RWPE2 (cell line): ENCODE measurements at regions not wholly inside any gene's neighbourhood (a gene's known extent, or its start where the extent isn't known, plus 50 kb on each side); places are given as distances from the start of the nearest gene placed in this dataset.
A peak's percentile ranks its signal among the peaks of the same experiment; 100 is the strongest.

Source experiments
- ATAC-seq: fragments of 200-7000 bp; cut with Tn5 transposase; 3 replicates; pipeline ENCODE4 v1.9.1; 2021; ENCODE audit warnings: low read depth
- DNase-seq: peaks from one replicate; pipeline ENCODE4 v3.0.0-alpha.2; 2020; ENCODE audit warnings: low spot score
- H3K27ac ChIP-seq: fragments of 450-650 bp; 2 replicates; pipeline ENCODE4 v1.5.1; 2017; ENCODE audit warnings: mild to moderate bottlenecking; ENCODE audit not compliant: poor library complexity, severe bottlenecking
- H3K27me3 ChIP-seq: fragments of 250-450 bp; sonication (Bioruptor Pico); 2 replicates; pipeline ENCODE4 v1.5.1; 2021; ENCODE audit warnings: mild to moderate bottlenecking, moderate library complexity; ENCODE audit not compliant: insufficient read depth, poor library complexity, severe bottlenecking
- H3K36me3 ChIP-seq: fragments of 250-450 bp; sonication (Bioruptor Pico); 2 replicates; pipeline ENCODE4 v1.5.1; 2020; ENCODE audit warnings: low read depth, mild to moderate bottlenecking, moderate library complexity
- H3K4me1 ChIP-seq: fragments of 250-450 bp; sonication (Bioruptor Pico); 2 replicates; pipeline ENCODE4 v1.5.1; 2021; ENCODE audit warnings: mild to moderate bottlenecking, moderate library complexity; ENCODE audit not compliant: insufficient read depth, poor library complexity, severe bottlenecking
- H3K4me3 ChIP-seq: fragments of 250-450 bp; sonication (Bioruptor Pico); 2 replicates; pipeline ENCODE4 v1.5.1; 2021; ENCODE audit warnings: mild to moderate bottlenecking, moderate library complexity; ENCODE audit not compliant: severe bottlenecking
- H3K9me3 ChIP-seq: fragments of 250-450 bp; sonication (Bioruptor Pico); 2 replicates; pipeline ENCODE4 v1.5.1; 2021; ENCODE audit warnings: mild to moderate bottlenecking, moderate library complexity; ENCODE audit not compliant: severe bottlenecking
- TF ChIP-seq, protein P1 (sequence below): fragments of 450-650 bp; IDR thresholded peaks from one replicate; pipeline ENCODE4 v1.5.1; 2017; ENCODE audit warnings: mild to moderate bottlenecking, moderate library complexity; ENCODE audit not compliant: poor library complexity, severe bottlenecking

DNA sequence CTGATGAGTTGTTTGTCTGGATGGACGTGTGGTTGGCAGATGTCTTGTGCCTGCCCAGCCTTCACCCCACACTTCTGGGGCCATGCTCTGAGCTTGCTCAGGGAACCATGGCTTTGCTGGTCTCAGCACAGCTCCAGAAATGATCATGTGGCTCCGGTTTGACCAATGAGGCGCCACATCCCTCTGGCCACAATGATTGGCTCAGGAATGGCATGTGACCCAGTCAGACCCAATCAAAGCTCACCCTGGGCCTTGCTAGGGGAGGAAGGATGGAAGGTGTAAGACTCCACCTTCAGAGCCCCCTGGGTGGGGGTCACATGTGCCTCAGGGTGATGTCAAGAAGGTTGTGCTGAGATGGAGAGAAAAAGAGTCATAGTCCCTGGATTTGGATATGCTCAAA lies 281.6 kb upstream of the SULF2 start:
- no peak for DNase-seq
- TF ChIP-seq, protein P1, sequence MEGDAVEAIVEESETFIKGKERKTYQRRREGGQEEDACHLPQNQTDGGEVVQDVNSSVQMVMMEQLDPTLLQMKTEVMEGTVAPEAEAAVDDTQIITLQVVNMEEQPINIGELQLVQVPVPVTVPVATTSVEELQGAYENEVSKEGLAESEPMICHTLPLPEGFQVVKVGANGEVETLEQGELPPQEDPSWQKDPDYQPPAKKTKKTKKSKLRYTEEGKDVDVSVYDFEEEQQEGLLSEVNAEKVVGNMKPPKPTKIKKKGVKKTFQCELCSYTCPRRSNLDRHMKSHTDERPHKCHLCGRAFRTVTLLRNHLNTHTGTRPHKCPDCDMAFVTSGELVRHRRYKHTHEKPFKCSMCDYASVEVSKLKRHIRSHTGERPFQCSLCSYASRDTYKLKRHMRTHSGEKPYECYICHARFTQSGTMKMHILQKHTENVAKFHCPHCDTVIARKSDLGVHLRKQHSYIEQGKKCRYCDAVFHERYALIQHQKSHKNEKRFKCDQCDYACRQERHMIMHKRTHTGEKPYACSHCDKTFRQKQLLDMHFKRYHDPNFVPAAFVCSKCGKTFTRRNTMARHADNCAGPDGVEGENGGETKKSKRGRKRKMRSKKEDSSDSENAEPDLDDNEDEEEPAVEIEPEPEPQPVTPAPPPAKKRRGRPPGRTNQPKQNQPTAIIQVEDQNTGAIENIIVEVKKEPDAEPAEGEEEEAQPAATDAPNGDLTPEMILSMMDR: no peak
- no peaks in the 10 kb centered on the region for H3K27me3 ChIP-seq
- peaks cover 21% of the 10 kb centered on the region for H3K4me1 ChIP-seq
- H3K36me3 ChIP-seq: no peaks in the 10 kb centered on the region
- no peak overlapping the region for H3K27ac ChIP-seq
- H3K9me3 ChIP-seq: no peaks in the 10 kb centered on the region
- no peak for ATAC-seq
- H3K4me3 ChIP-seq: no peak overlapping the region

GRCh38 chr20:48066246-48066645 lies 281.0 kb upstream of the SULF2 start:
- Histone ChIP-seq H3K4me3 (no peak overlapping the region), H3K4me1 (peaks cover 21% of the 10 kb centered on the region), H3K27me3 (no peaks in the 10 kb centered on the region), H3K36me3 (no peaks in the 10 kb centered on the region), H3K9me3 (no peaks in the 10 kb centered on the region), H3K27ac (peak overlapping the region; percentile 1)
- DNase-seq (no peak), ATAC-seq (no peak)
- TF ChIP-seq, protein P1: no peak

DNA sequence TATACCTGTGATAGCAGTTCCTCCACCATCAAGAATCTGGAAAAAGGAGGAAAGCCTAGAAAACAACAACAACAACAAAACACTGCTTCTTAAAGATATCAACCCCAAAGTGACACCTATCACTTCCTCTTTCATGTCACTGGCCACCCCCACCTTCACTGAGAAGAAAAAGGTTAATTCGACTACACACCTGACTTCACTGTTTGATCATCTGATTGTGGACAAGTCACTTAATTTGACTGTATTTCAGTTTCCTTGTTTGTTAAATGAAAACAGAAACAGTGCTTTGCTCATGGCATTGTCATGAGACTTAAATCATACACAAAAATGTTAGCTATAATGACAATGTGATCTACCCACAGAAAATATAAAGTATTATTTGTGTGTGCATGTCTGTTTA lies 280.6 kb upstream of the SULF2 start:
- Histone ChIP-seq H3K4me1 (peaks cover 21% of the 10 kb centered on the region), H3K4me3 (no peak overlapping the region), H3K36me3 (no peaks in the 10 kb centered on the region), H3K27me3 (no peaks in the 10 kb centered on the region), H3K9me3 (no peaks in the 10 kb centered on the region), H3K27ac (peak overlapping the region; percentile 1)
- TF ChIP-seq, protein P1: no peak
- DNase-seq (no peak), ATAC-seq (no peak)

DNA sequence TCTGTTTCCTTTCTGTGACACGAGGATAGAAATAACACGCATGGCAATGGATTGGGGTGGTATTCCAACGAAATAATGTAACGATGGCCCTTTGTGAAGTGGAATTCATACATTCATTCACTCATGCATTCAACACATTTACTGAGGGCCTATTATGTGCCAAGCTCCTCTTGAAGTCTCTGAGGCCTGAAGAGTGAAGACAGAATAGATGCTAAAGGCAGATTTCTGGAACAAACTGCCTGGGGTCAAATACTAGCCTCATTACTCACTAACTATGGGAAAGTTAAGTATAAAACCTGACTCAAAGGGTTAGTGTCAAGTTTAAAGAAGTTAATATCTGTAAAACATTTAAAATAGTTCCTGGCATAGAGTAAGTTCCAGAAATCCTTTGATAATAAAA lies 279.6 kb upstream of the SULF2 start:
- peak; percentile 94 for ATAC-seq
- Histone ChIP-seq H3K36me3 (no peaks in the 10 kb centered on the region), H3K9me3 (no peaks in the 10 kb centered on the region), H3K4me1 (peaks cover 21% of the 10 kb centered on the region), H3K27me3 (no peaks in the 10 kb centered on the region), H3K4me3 (no peak overlapping the region), H3K27ac (peak overlapping the region; percentile 1)
- TF ChIP-seq, protein P1: no peak
- no peak for DNase-seq

GRCh38 chr20:48060841-48061720 lies 275.8 kb upstream of the SULF2 start:
- Histone ChIP-seq H3K4me3 (no peak overlapping the region), H3K9me3 (peaks cover 4% of the 10 kb centered on the region), H3K27ac (no peak overlapping the region), H3K4me1 (peaks cover 17% of the 10 kb centered on the region), H3K27me3 (no peaks in the 10 kb centered on the region), H3K36me3 (no peaks in the 10 kb centered on the region)
- TF ChIP-seq, protein P1: no peak
- DNase-seq: no peak
- no peak for ATAC-seq
